GM23338 (cell line): ENCODE measurements at regions not wholly inside any gene's neighbourhood (a gene's known extent, or its start where the extent isn't known, plus 50 kb on each side); places are given as distances from the start of the nearest gene placed in this dataset.

Experiments used
- CREB1 ChIP-seq: fragments of 250-450 bp; sonication (Bioruptor Pico); IDR thresholded peaks from 2 replicates; pipeline ENCODE4 v1.5.0; 2020; ENCODE audit warnings: low read depth, mild to moderate bottlenecking, moderate library complexity
- CTCF ChIP-seq, 2 experiments: fragments of 200-600 bp in 1 of 2; sonication (generic) in 1 of 2; conservative IDR thresholded peaks; 2 replicates each; pipeline versions ENCODE4 v1.5.1 to v1.6.1; 2016 to 2017; ENCODE audit warnings: antibody characterized with exemption in 2 of 2, low read depth in 2 of 2, mild to moderate bottlenecking in 2 of 2, moderate library complexity in 1 of 2
- EZH2 ChIP-seq: fragments of 200-600 bp; sonication (generic); IDR thresholded peaks from one replicate; pipeline ENCODE4 v1.8.0; 2017; ENCODE audit warnings: antibody characterized with exemption, mild to moderate bottlenecking, low read depth; ENCODE audit not compliant: unreplicated experiment

GRCh38 chr1:36743286-36744005 is 260.7 kb upstream of the CSF3R start:
- no peak for TF ChIP-seq CTCF (conservative IDR thresholded peaks at IDR 0.05; ENCODE audit: low read depth in 2 of 2)
- TF ChIP-seq EZH2: no peak
- TF ChIP-seq CREB1 (CRISPR knock-in tag): no peak
